RWPE2 (cell line): ENCODE measurements at regions not wholly inside any gene's neighbourhood (a gene's known extent, or its start where the extent isn't known, plus 50 kb on each side); places are given as distances from the start of the nearest gene placed in this dataset.

Experiments
- ATAC-seq: fragments of 200-7000 bp; cut with Tn5 transposase; 3 replicates; pipeline ENCODE4 v1.9.1; 2021; ENCODE audit warnings: low read depth
- DNase-seq: peaks from one replicate; pipeline ENCODE4 v3.0.0-alpha.2; 2020; ENCODE audit warnings: low spot score
- H3K27ac ChIP-seq: fragments of 450-650 bp; 2 replicates; pipeline ENCODE4 v1.5.1; 2017; ENCODE audit warnings: mild to moderate bottlenecking; ENCODE audit not compliant: poor library complexity, severe bottlenecking
- H3K27me3 ChIP-seq: fragments of 250-450 bp; sonication (Bioruptor Pico); 2 replicates; pipeline ENCODE4 v1.5.1; 2021; ENCODE audit warnings: mild to moderate bottlenecking, moderate library complexity; ENCODE audit not compliant: insufficient read depth, poor library complexity, severe bottlenecking
- H3K36me3 ChIP-seq: fragments of 250-450 bp; sonication (Bioruptor Pico); 2 replicates; pipeline ENCODE4 v1.5.1; 2020; ENCODE audit warnings: low read depth, mild to moderate bottlenecking, moderate library complexity
- H3K4me1 ChIP-seq: fragments of 250-450 bp; sonication (Bioruptor Pico); 2 replicates; pipeline ENCODE4 v1.5.1; 2021; ENCODE audit warnings: mild to moderate bottlenecking, moderate library complexity; ENCODE audit not compliant: insufficient read depth, poor library complexity, severe bottlenecking
- H3K4me3 ChIP-seq: fragments of 250-450 bp; sonication (Bioruptor Pico); 2 replicates; pipeline ENCODE4 v1.5.1; 2021; ENCODE audit warnings: mild to moderate bottlenecking, moderate library complexity; ENCODE audit not compliant: severe bottlenecking
- H3K9me3 ChIP-seq: fragments of 250-450 bp; sonication (Bioruptor Pico); 2 replicates; pipeline ENCODE4 v1.5.1; 2021; ENCODE audit warnings: mild to moderate bottlenecking, moderate library complexity; ENCODE audit not compliant: severe bottlenecking
- TF ChIP-seq, protein P1 (sequence below): fragments of 450-650 bp; IDR thresholded peaks from one replicate; pipeline ENCODE4 v1.5.1; 2017; ENCODE audit warnings: mild to moderate bottlenecking, moderate library complexity; ENCODE audit not compliant: poor library complexity, severe bottlenecking

DNA sequence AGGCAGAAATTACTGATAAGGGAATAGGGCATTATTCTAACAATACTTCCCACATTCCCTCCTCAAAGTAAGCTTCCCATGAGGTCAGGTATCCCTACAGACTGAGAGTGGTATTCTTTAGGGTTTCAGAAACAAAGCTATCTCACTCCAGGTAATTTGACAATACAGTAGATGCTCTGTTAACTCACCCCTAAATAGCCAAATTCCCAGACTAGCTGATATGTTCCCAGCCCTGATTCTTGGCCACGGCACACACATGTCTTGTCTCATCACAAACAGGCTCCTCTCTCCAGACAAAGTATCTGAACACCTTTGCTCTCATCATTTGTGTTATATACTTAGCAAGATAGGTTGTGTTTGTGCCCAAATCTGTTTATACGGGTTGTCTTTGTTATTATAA lies 139.9 kb downstream of the ZNF608 start:
- Histone ChIP-seq H3K27me3 (no peaks in the 10 kb centered on the region), H3K4me1 (peaks cover 3% of the 10 kb centered on the region), H3K4me3 (no peak overlapping the region), H3K36me3 (no peaks in the 10 kb centered on the region), H3K9me3 (no peaks in the 10 kb centered on the region), H3K27ac (no peak overlapping the region)
- DNase-seq = no peak
- ATAC-seq = no peak
- TF ChIP-seq, protein P1, sequence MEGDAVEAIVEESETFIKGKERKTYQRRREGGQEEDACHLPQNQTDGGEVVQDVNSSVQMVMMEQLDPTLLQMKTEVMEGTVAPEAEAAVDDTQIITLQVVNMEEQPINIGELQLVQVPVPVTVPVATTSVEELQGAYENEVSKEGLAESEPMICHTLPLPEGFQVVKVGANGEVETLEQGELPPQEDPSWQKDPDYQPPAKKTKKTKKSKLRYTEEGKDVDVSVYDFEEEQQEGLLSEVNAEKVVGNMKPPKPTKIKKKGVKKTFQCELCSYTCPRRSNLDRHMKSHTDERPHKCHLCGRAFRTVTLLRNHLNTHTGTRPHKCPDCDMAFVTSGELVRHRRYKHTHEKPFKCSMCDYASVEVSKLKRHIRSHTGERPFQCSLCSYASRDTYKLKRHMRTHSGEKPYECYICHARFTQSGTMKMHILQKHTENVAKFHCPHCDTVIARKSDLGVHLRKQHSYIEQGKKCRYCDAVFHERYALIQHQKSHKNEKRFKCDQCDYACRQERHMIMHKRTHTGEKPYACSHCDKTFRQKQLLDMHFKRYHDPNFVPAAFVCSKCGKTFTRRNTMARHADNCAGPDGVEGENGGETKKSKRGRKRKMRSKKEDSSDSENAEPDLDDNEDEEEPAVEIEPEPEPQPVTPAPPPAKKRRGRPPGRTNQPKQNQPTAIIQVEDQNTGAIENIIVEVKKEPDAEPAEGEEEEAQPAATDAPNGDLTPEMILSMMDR = no peak

DNA sequence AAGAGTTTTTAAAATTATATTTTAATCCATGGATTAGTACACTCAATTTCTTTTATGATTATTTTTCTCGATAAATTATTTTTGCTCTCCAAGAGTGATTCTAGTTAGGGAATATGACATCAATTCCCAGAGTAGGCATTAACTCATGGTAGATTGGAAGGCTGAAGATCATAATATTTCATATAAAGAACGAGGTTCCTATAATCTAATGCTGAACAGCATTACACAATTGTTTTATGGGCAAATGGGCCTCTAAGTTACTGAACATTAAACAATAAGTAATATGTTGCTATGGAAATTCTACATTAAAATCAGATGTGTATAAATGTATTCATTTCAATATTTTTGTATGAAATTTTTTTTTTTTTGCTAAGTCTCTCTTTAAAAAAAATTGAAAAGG lies 140.3 kb downstream of the ZNF608 start:
- no peak overlapping the region for H3K27ac ChIP-seq
- no peaks in the 10 kb centered on the region for H3K27me3 ChIP-seq
- no peak for DNase-seq
- TF ChIP-seq, protein P1 = no peak
- no peaks in the 10 kb centered on the region for H3K36me3 ChIP-seq
- no peaks in the 10 kb centered on the region for H3K9me3 ChIP-seq
- H3K4me1 ChIP-seq = peaks cover 3% of the 10 kb centered on the region
- ATAC-seq = no peak
- H3K4me3 ChIP-seq = no peak overlapping the region

DNA sequence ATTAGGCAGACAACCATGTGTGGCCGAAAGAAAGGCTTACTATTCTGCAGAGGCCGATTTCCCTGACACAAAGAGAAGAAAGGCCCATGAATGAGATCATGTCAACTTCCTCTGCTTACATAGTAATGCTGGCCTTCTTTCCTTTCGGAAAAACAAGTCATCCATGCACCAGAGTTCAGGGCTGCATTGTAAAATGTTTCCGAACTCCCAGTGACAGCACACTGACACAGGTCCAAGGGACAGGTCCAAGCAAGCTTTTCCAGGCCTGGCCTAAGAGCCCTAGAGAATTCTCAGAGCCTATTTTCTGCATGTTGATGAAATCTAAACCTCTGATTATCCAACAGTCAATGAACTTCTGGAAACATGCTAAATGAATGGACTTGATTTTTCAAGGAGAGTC lies 140.9 kb downstream of the ZNF608 start:
- TF ChIP-seq, protein P1 = no peak
- no peak overlapping the region for H3K27ac ChIP-seq
- no peaks in the 10 kb centered on the region for H3K36me3 ChIP-seq
- no peak for DNase-seq
- no peak overlapping the region for H3K4me3 ChIP-seq
- no peaks in the 10 kb centered on the region for H3K27me3 ChIP-seq
- H3K9me3 ChIP-seq = no peaks in the 10 kb centered on the region
- H3K4me1 ChIP-seq = peaks cover 3% of the 10 kb centered on the region
- 0 out of 3 replicates have a peak, but pooled peaks have one; percentile 25 for ATAC-seq

DNA sequence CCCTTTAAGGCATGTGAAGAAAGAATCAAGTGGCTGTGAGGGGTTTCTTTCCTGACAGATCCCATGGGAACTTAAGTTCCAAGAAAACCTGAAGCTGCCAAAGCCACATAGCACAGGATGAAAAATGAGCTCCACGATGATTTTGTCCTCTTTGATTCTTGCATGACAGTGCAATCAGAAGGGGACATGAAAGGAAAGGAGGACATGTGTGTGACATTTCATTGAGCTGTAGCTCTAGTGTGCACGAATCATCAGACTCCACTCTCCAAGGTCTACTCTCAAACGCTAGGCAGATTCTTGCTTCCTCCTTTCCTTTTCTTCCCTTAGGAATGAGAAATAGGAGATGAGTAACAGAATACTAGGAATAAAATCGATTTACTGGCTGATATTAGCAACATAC lies 142.0 kb downstream of the ZNF608 start:
- H3K27me3 ChIP-seq = no peaks in the 10 kb centered on the region
- no peaks in the 10 kb centered on the region for H3K9me3 ChIP-seq
- no peaks in the 10 kb centered on the region for H3K36me3 ChIP-seq
- H3K27ac ChIP-seq = no peak overlapping the region
- no peak for DNase-seq
- no peak for ATAC-seq
- H3K4me1 ChIP-seq = peaks cover 7% of the 10 kb centered on the region
- no peak overlapping the region for H3K4me3 ChIP-seq
- TF ChIP-seq, protein P1 = no peak

DNA sequence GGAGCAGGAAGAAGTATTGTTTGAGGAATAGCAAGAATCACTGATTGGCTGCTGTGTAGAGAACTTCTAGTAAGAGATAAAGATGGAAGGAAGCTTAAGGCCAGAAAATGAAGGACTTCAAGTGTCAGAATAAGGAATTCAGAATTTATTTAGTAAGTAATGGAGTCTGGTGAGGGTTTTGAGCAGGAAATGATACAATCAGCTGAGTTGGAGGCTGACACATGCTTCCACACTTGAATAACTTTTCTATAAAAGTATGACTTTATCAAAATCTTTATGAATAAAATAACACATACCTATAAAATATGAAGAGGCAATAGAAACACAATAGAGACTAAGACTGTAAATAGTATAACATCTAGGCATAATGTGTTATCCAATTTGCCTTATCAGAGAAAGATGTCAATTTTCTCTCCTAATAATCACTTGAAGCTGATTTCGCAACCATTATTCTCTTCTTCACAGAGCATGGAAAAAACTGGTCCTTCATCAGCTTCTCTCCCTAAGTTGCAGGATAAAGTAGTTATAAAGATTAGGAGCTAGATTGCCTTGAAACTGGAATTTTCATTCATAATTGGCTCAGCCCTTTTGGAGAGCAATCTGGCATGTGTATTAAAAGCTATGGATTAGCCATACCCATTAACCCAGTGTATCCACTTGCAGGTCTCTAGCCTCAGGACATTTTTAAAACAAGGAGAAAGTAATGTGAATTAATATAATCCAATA lies 143.4 kb downstream of the ZNF608 start:
- TF ChIP-seq, protein P1 = no peak
- Histone ChIP-seq H3K9me3 (no peaks in the 10 kb centered on the region), H3K4me3 (no peak overlapping the region), H3K27ac (no peak overlapping the region), H3K27me3 (no peaks in the 10 kb centered on the region), H3K4me1 (peaks cover 18% of the 10 kb centered on the region), H3K36me3 (no peaks in the 10 kb centered on the region)
- DNase-seq = no peak
- ATAC-seq = no peak
